ENCODE measurements at regions not wholly inside any gene's neighbourhood (a gene's known extent, or its start where the extent isn't known, plus 50 kb on each side); places are given as distances from the start of the nearest gene placed in this dataset.

DNA sequence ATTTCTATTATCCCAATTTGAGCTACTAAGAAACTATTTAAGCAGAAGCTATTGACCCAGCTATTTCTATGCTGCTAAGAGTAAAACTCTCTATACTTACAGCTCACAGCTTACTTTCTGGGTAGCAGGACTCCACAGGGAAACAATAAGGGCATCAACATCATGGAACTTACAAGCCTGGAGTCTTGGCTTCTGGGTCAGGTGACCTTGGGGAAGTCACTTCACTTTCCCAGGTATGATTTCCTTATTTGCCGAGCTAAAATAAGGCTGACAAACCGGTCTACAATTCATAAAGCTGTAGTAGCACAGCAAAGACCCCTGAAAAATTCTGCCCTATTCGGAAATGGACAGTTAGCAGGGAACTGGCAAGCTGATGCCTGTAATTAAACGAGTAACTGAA is 278.3 kb upstream of the NR2F2 start:
- TF ChIP-seq, protein P1, sequence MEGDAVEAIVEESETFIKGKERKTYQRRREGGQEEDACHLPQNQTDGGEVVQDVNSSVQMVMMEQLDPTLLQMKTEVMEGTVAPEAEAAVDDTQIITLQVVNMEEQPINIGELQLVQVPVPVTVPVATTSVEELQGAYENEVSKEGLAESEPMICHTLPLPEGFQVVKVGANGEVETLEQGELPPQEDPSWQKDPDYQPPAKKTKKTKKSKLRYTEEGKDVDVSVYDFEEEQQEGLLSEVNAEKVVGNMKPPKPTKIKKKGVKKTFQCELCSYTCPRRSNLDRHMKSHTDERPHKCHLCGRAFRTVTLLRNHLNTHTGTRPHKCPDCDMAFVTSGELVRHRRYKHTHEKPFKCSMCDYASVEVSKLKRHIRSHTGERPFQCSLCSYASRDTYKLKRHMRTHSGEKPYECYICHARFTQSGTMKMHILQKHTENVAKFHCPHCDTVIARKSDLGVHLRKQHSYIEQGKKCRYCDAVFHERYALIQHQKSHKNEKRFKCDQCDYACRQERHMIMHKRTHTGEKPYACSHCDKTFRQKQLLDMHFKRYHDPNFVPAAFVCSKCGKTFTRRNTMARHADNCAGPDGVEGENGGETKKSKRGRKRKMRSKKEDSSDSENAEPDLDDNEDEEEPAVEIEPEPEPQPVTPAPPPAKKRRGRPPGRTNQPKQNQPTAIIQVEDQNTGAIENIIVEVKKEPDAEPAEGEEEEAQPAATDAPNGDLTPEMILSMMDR (conservative IDR thresholded peaks at IDR 0.05; ENCODE audit: low read length): no peak
- no peak for TF ChIP-seq EZH2phosphoT487 (IDR thresholded peaks at IDR 0.05; ENCODE audit: borderline replicate concordance)
